Naive thymus-derived CD8-positive, alpha-beta T cell (primary cell): ENCODE measurements at regions not wholly inside any gene's neighbourhood (a gene's known extent, or its start where the extent isn't known, plus 50 kb on each side); places are given as distances from the start of the nearest gene placed in this dataset.
"Not testable (repeated sequence)": the region's sequence is repeated elsewhere in the genome, so short reads cannot be mapped to it uniquely, and the experiment has no call there.

ENCODE experiments used
- ATAC-seq, 2 donors: fragments of 150-1000 bp; cut with Tn5 transposase in 1 of 2; sonication (Bioruptor Pico), chemical (Tn5 transposase) in 1 of 2; 1 replicate in 1 of 2; 2 replicates in 1 of 2; pipeline ENCODE4 v1.10.0; 2021; ENCODE audit warnings: mild to moderate bottlenecking in 2 of 2, moderate library complexity in 2 of 2
- POLR2A ChIA-PET: fragments of 350-600 bp; sonication (Branson Sonifier 250); formaldehyde crosslinking; loops from one replicate; lab custom pipeline; 2021; ENCODE audit warnings: antibody characterized with exemption; lab: Charles Lee
- DNase-seq, 10 donors: peaks; one replicate each; pipeline versions ENCODE4 v3.0.0 to v3.0.0-alpha.2; 2020 to 2022
- H3K27ac Mint-ChIP-seq, 10 donors: one replicate each; pipeline ENCODE4 v1.8.0; 2020 to 2022; ENCODE audit warnings: mild to moderate bottlenecking in 10 of 10, mixed read lengths in 10 of 10, moderate library complexity in 4 of 10, inconsistent platforms in 1 of 10
- H3K27me3 Mint-ChIP-seq, 5 donors: one replicate each; pipeline ENCODE4 v1.8.0; 2021 to 2022; ENCODE audit warnings: mixed read lengths in 5 of 5
- H3K36me3 Mint-ChIP-seq, 3 donors: one replicate each; pipeline ENCODE4 v1.8.0; 2020 to 2022; ENCODE audit warnings: mixed read lengths in 3 of 3, mild to moderate bottlenecking in 2 of 3, inconsistent platforms in 1 of 3
- H3K4me1 Mint-ChIP-seq, 4 donors: one replicate each; pipeline ENCODE4 v1.8.0; 2021 to 2022; ENCODE audit warnings: mixed read lengths in 4 of 4
- H3K4me3 Mint-ChIP-seq, 10 donors: one replicate each; pipeline ENCODE4 v1.8.0; 2020 to 2022; ENCODE audit warnings: mild to moderate bottlenecking in 10 of 10, mixed read lengths in 10 of 10, moderate library complexity in 6 of 10, inconsistent platforms in 1 of 10
- H3K9me3 Mint-ChIP-seq, 9 donors: one replicate each; pipeline ENCODE4 v1.8.0; 2020 to 2022; ENCODE audit warnings: mixed read lengths in 9 of 9, mild to moderate bottlenecking in 3 of 9, inconsistent platforms in 1 of 9, moderate library complexity in 1 of 9

DNA sequence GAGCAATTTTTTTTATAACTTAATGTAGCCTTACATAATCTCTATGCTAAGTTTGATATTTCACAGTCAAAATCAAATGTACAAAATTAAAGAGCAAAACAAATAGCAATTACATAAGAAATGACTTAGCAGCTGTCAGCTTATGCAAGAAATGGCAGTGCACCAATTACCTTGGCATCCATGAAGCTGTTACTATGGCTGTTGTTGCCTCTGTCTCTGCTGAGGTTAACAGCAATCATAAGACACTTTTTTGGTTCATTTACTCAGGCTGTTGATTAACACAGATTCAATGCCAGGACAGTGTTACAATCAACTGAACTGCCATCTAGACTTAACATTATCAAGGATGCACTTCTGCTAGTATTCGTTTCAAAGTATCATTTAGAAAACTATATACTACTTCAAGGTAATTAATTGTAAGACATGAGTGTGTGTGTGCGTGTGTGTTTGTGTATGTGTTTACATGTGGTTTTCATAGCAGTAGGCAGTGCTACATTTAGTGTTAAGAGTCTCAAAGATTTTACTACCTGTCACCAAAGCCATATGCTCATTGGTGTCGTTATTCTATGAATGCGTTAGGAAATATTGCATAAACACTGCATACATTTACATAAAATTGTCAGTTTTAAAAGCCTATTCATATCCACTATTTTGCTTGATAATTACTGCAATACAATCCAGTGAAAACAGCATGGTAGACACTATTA is 1084.2 kb upstream of the COX7C start:
- Mint-ChIP-seq H3K4me3 (no peak overlapping the region), H3K36me3 (no peaks in the 10 kb centered on the region), H3K27me3 (no peaks in the 10 kb centered on the region), H3K27ac (no peak overlapping the region), H3K9me3 (peaks cover 0 to 5% (median 0%) of the 10 kb centered on the region in 9 donors), H3K4me1 (no peaks in the 10 kb centered on the region)
- DNase-seq (no peak), ATAC-seq (no peak)
- POLR2A ChIA-PET = no interaction called here

DNA sequence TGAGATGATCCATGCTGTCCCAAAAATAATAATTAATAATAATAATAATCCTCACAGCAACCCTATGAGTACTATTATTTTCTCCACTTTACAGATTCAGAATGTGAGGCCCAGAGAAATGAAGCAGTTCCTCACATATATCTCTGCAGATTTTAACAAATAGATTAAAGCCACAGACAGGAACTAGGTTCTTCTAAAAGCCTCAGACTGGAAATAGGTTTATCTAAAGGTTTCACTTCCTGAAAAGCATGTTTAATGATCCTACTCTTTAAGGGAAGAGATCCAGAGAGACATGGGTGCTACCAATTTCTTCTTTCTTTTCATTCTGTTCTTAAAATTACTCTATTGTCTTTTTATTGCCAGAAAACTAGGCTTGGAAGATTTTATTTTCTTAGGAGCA is 1079.4 kb upstream of the COX7C start:
- Mint-ChIP-seq H3K9me3 (peaks cover 0 to 2% (median 0%) of the 10 kb centered on the region in 9 donors), H3K27ac (no peak overlapping the region), H3K4me1 (no peaks in the 10 kb centered on the region), H3K27me3 (no peaks in the 10 kb centered on the region), H3K4me3 (no peak overlapping the region), H3K36me3 (no peaks in the 10 kb centered on the region)
- DNase-seq (no peak), ATAC-seq (no peak)
- POLR2A ChIA-PET = no interaction called here

DNA sequence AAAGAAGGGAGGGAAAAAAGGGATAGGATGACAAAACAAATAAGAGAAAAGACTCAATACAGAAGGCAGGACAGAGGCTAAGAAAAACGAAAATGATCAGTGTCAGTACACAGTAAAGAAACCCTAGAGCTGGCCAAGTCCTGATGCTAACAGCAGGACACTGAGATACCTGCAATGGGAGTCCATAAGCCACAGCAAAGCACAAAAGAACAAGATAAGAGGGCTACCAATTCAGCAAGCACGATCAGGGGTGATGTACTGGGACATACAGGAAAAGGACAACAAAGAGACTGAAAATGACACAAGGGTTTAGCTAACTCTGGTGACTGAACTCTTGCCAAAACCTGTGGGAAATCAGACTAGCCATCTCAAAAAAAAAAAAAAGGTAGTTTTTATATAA is 1072.6 kb upstream of the COX7C start:
- no peak for ATAC-seq
- H3K36me3 Mint-ChIP-seq = peaks cover 0 to 6% (median 0%) of the 10 kb centered on the region in 3 donors
- H3K27ac Mint-ChIP-seq = no peak overlapping the region
- peaks cover 0 to 14% (median 6%) of the 10 kb centered on the region in 9 donors for H3K9me3 Mint-ChIP-seq
- POLR2A ChIA-PET = no interaction called here
- DNase-seq = no peak
- no peaks in the 10 kb centered on the region for H3K4me1 Mint-ChIP-seq
- no peak overlapping the region for H3K4me3 Mint-ChIP-seq
- H3K27me3 Mint-ChIP-seq = no peaks in the 10 kb centered on the region

DNA sequence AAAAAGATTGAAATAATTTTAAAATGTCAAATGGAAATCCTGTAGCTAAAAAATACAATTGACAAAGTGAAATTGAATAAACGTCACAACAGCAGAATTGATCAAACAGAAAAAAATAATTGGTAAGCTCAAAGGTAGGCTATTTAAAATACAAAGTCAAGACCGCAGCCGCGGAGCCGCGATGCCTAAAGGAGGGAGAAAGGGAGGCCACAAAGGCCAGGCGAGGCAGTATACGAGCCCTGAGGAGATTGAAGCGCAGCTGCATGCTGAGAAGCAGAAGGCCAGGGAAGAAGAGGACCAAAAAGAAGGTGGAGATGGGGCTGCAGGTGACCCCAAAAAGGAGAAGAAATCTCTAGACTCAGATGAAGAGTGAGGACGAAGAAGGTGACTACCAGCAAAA is 1068.5 kb upstream of the COX7C start:
- DNase-seq (no peak), ATAC-seq (no peak)
- H3K4me1 Mint-ChIP-seq = no peaks in the 10 kb centered on the region
- peaks cover 0 to 6% (median 0%) of the 10 kb centered on the region in 3 donors for H3K36me3 Mint-ChIP-seq
- no peak overlapping the region for H3K4me3 Mint-ChIP-seq
- H3K27me3 Mint-ChIP-seq = no peaks in the 10 kb centered on the region
- no peak overlapping the region for H3K27ac Mint-ChIP-seq
- peaks cover 0 to 26% (median 17%) of the 10 kb centered on the region in 9 donors for H3K9me3 Mint-ChIP-seq
- POLR2A ChIA-PET = no interaction called here

GRCh38 chr5:85549836-85550599 is 1067.7 kb upstream of the COX7C start:
- no peaks in the 10 kb centered on the region for H3K4me1 Mint-ChIP-seq
- no peak overlapping the region for H3K27ac Mint-ChIP-seq
- DNase-seq = no peak
- H3K27me3 Mint-ChIP-seq = no peaks in the 10 kb centered on the region
- POLR2A ChIA-PET = no interaction called here
- ATAC-seq = no peak
- H3K9me3 Mint-ChIP-seq = peaks cover 0 to 34% (median 19%) of the 10 kb centered on the region in 9 donors
- H3K36me3 Mint-ChIP-seq = peaks cover 0 to 6% (median 0%) of the 10 kb centered on the region in 3 donors
- H3K4me3 Mint-ChIP-seq = no peak overlapping the region

DNA sequence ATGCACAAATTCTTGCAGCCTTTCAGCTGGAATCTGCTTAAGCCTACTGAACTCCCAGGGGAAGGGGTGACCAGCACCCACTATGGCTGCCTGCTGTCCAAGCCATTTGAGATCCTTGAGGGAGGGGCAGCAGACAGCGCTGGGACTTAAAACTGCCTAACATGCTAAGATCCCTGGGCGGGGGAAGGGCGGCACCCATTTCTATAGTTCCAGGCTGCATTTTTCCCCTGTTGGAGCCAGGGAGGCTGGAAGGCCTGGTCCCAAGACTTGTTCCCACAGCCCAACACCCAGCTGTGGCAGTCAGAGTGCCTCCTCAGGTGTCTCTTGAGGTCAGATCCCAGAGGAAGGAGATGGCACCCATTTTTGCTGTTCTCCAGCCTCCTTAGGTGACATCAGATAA is 1061.3 kb upstream of the COX7C start:
- H3K36me3 Mint-ChIP-seq = peaks cover 0 to 4% (median 0%) of the 10 kb centered on the region in 3 donors
- ATAC-seq (no peak), DNase-seq (no peak)
- POLR2A ChIA-PET = no interaction called here
- no peaks in the 10 kb centered on the region for H3K27me3 Mint-ChIP-seq
- H3K4me3 Mint-ChIP-seq = no peak overlapping the region
- H3K4me1 Mint-ChIP-seq = no peaks in the 10 kb centered on the region
- H3K9me3 Mint-ChIP-seq = peaks cover 7 to 63% (median 33%) of the 10 kb centered on the region in 9 donors
- H3K27ac Mint-ChIP-seq = no peak overlapping the region

GRCh38 chr5:85576666-85577065 is 1041.1 kb upstream of the COX7C start:
- Mint-ChIP-seq H3K27ac (no peak overlapping the region), H3K9me3 (peaks cover 0 to 5% (median 0%) of the 10 kb centered on the region in 9 donors), H3K27me3 (no peaks in the 10 kb centered on the region), H3K4me1 (no peaks in the 10 kb centered on the region), H3K36me3 (no peaks in the 10 kb centered on the region), H3K4me3 (no peak overlapping the region)
- DNase-seq = no peak
- POLR2A ChIA-PET = no interaction called here
- no peak for ATAC-seq

GRCh38 chr5:85587806-85588205 is 1029.9 kb upstream of the COX7C start:
- H3K27me3 Mint-ChIP-seq, H3K27ac Mint-ChIP-seq, H3K4me3 Mint-ChIP-seq, POLR2A ChIA-PET, ATAC-seq, DNase-seq, H3K4me1 Mint-ChIP-seq, H3K36me3 Mint-ChIP-seq: not testable (repeated sequence)
- peaks cover 4 to 49% (median 18%) of the 10 kb centered on the region in 9 donors for H3K9me3 Mint-ChIP-seq

DNA sequence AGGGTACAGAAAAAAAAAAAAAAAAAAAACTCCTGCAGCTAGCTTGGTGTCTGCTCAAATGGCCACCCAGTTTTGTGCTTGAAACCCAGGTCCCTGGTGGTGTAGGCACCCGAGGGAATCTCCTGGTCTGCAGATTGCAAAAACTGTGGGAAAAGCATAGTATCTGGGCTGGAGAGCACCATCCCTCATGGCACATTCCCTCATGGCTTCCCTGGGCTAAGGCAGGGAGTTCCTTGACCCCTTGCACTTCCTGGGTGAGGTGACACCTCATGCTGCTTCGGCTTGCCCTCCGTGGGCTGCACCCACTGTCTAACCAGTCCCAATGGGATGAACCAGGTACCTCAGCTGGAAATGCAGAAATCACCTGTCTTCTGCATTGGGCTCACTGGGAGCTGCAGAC is 1029.5 kb upstream of the COX7C start:
- H3K36me3 Mint-ChIP-seq, H3K27me3 Mint-ChIP-seq, H3K4me3 Mint-ChIP-seq, POLR2A ChIA-PET, ATAC-seq, H3K27ac Mint-ChIP-seq, H3K4me1 Mint-ChIP-seq, DNase-seq: not testable (repeated sequence)
- H3K9me3 Mint-ChIP-seq = peaks cover 4 to 47% (median 21%) of the 10 kb centered on the region in 9 donors

GRCh38 chr5:85590764-85591163 is 1027.0 kb upstream of the COX7C start:
- ATAC-seq (no peak), DNase-seq (no peak)
- H3K9me3 Mint-ChIP-seq = peaks cover 0 to 23% (median 11%) of the 10 kb centered on the region in 9 donors
- H3K4me1 Mint-ChIP-seq = no peaks in the 10 kb centered on the region
- POLR2A ChIA-PET = no interaction called here
- no peak overlapping the region for H3K4me3 Mint-ChIP-seq
- H3K36me3 Mint-ChIP-seq = no peaks in the 10 kb centered on the region
- H3K27me3 Mint-ChIP-seq = no peaks in the 10 kb centered on the region
- H3K27ac Mint-ChIP-seq = no peak overlapping the region

DNA sequence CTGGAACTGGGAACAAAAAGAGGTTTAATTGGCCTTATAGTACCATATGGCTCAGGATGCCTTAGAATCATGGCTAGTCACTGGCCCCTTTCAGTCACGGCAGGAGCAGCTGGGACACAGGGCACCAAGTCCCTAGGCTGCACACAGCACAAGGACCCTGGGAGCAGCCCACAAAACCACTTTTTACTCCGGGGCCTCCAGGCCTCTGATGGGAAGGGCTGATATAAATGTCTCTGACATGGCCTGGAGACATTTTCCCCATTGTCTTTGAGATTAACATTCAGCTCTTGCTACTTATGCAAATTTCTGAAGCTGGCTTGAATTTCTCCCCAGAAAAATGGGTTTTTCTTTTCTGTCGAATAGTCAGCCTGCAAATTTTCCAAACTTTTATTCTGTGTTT is 1026.4 kb upstream of the COX7C start:
- DNase-seq (no peak), ATAC-seq (no peak)
- H3K4me1 Mint-ChIP-seq = no peaks in the 10 kb centered on the region
- peaks cover 0 to 21% (median 8%) of the 10 kb centered on the region in 9 donors for H3K9me3 Mint-ChIP-seq
- POLR2A ChIA-PET = no interaction called here
- no peaks in the 10 kb centered on the region for H3K36me3 Mint-ChIP-seq
- no peaks in the 10 kb centered on the region for H3K27me3 Mint-ChIP-seq
- no peak overlapping the region for H3K4me3 Mint-ChIP-seq
- no peak overlapping the region for H3K27ac Mint-ChIP-seq

DNA sequence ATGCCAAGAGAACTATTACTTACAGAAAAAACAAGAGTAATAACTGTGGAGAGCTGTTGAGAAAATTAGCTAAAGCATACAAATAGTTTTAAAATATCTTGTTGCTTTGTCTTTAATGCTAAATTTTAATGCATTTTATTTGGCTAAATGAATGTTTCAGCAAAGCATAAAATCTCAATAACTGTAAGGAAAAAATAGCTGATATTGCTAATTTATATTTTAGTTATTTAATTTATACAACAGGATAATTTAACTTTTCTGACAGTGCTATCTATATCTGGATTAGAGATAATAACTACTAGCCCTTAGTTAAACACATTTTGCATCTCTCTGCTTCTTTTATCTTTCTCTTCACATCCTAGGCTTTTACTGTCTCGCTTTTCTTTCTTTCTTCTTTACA is 1014.9 kb upstream of the COX7C start:
- no peaks in the 10 kb centered on the region for H3K27me3 Mint-ChIP-seq
- ATAC-seq (no peak), DNase-seq (no peak)
- no peaks in the 10 kb centered on the region for H3K36me3 Mint-ChIP-seq
- no peak overlapping the region for H3K27ac Mint-ChIP-seq
- H3K4me1 Mint-ChIP-seq = no peaks in the 10 kb centered on the region
- peaks cover 0 to 16% (median 4%) of the 10 kb centered on the region in 9 donors for H3K9me3 Mint-ChIP-seq
- POLR2A ChIA-PET = no interaction called here
- no peak overlapping the region for H3K4me3 Mint-ChIP-seq

DNA sequence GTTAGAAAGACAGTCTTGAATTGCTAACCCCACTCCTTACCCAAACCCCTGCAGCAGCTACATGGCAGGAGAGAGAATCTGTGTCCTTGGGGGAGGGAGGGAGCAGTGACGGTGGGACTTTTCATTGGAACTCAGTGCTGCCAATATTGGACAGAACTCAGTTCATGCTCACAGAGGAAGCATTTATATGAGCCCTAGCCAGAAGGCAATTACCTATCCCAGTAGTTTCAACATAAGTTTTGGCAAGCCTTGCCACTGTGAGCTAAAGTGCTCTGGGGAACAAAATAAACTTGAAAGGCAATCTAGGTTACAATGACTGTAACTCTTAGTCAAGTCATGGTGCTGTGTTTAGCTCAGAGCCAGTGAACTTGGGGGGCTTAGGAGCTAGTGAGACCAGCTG is 1013.4 kb upstream of the COX7C start:
- no peak overlapping the region for H3K27ac Mint-ChIP-seq
- no peak for ATAC-seq

More for the DNA sequence above, 1013.4 kb upstream of the COX7C start:
- POLR2A ChIA-PET = no interaction called here
- peaks cover 0 to 16% (median 5%) of the 10 kb centered on the region in 9 donors for H3K9me3 Mint-ChIP-seq
- no peak for DNase-seq
- H3K27me3 Mint-ChIP-seq = no peaks in the 10 kb centered on the region
- H3K4me3 Mint-ChIP-seq = no peak overlapping the region
- no peaks in the 10 kb centered on the region for H3K36me3 Mint-ChIP-seq
- no peaks in the 10 kb centered on the region for H3K4me1 Mint-ChIP-seq
